ENCODE measurements at regions not wholly inside any gene's neighbourhood (a gene's known extent, or its start where the extent isn't known, plus 50 kb on each side); places are given as distances from the start of the nearest gene placed in this dataset.

GRCh38 chr10:130627346-130628045, 491.3 kb downstream of the GLRX3 start:
- no peak for DNase-seq (ENCODE audit: low read depth)

- DNase-seq (ENCODE audit: low read depth) = no peak
These were observed 493.9 kb downstream of the GLRX3 start for GRCh38 chr10:130630135-130630534.

GRCh38 chr10:130631142-130632096, 495.2 kb downstream of the GLRX3 start:
- DNase-seq (ENCODE audit: low read depth) = no peak

GRCh38 chr10:130634816-130635215, 498.6 kb downstream of the GLRX3 start:
- no peak for DNase-seq (ENCODE audit: low read depth)

- no peak for DNase-seq (ENCODE audit: low read depth)
These were observed 499.3 kb downstream of the GLRX3 start for GRCh38 chr10:130635528-130635927.

GRCh38 chr10:130636313-130636930, 500.2 kb downstream of the GLRX3 start:
- no peak for DNase-seq (ENCODE audit: low read depth)

- DNase-seq (ENCODE audit: low read depth) = no peak
These were observed 501.0 kb downstream of the GLRX3 start for GRCh38 chr10:130637089-130637676.

- DNase-seq (ENCODE audit: low read depth) = no peak
These were observed 502.8 kb downstream of the GLRX3 start for GRCh38 chr10:130638991-130639390.

- DNase-seq (ENCODE audit: low read depth) = no peak
These were observed 506.7 kb downstream of the GLRX3 start for GRCh38 chr10:130642926-130643325.

- DNase-seq (ENCODE audit: low read depth) = no peak
These were observed 511.1 kb downstream of the GLRX3 start for GRCh38 chr10:130647341-130647740.

GRCh38 chr10:130648807-130649206, 512.6 kb downstream of the GLRX3 start:
- DNase-seq (ENCODE audit: low read depth) = no peak

GRCh38 chr10:130652544-130652943, 516.4 kb downstream of the GLRX3 start:
- no peak for DNase-seq (ENCODE audit: low read depth)

- DNase-seq (ENCODE audit: low read depth) = no peak
These were observed 516.9 kb downstream of the GLRX3 start for GRCh38 chr10:130652964-130653578.

GRCh38 chr10:130654726-130655125, 518.5 kb downstream of the GLRX3 start:
- DNase-seq (ENCODE audit: low read depth) = no peak

GRCh38 chr10:130655313-130656186, 519.4 kb downstream of the GLRX3 start:
- no peak for DNase-seq (ENCODE audit: low read depth)

GRCh38 chr10:130656187-130656575, 520.0 kb downstream of the GLRX3 start:
- no peak for DNase-seq (ENCODE audit: low read depth)

- DNase-seq (ENCODE audit: low read depth) = no peak
These were observed 520.5 kb downstream of the GLRX3 start for GRCh38 chr10:130656582-130657133.

GRCh38 chr10:130658687-130659290, 522.6 kb downstream of the GLRX3 start:
- no peak for DNase-seq (ENCODE audit: low read depth)

- no peak for DNase-seq (ENCODE audit: low read depth)
These were observed 523.3 kb downstream of the GLRX3 start for GRCh38 chr10:130659528-130659927.

- no peak for DNase-seq (ENCODE audit: low read depth)
These were observed 524.1 kb downstream of the GLRX3 start for GRCh38 chr10:130660266-130660665.
